HCT116 (cell line): ENCODE measurements at regions not wholly inside any gene's neighbourhood (a gene's known extent, or its start where the extent isn't known, plus 50 kb on each side); places are given as distances from the start of the nearest gene placed in this dataset.

ENCODE experiments used
- ATAC-seq: fragments of 200-7000 bp; cut with Tn5 transposase; 2 replicates; pipeline ENCODE4 v1.9.1; 2020; ENCODE audit warnings: mild to moderate bottlenecking, moderate library complexity
- BruUV-seq: library from RNA; stranded (reverse); fragments of 400-500 nt; replicated peaks from 2 replicates; lab custom pipeline; 2021; lab: Mats Ljungman, UMichigan
- CTCF ChIA-PET: fragments of 300-600 bp; sonication (Branson Sonifier 250); formaldehyde crosslinking; loops from one replicate; lab custom pipeline; 2021; ENCODE audit warnings: antibody characterized with exemption; lab: Charles Lee
- POLR2A ChIA-PET: fragments of 300-600, 350-600 bp; sonication (Branson Sonifier 250); formaldehyde crosslinking; loops from one replicate; lab custom pipeline; 2021; ENCODE audit warnings: antibody characterized with exemption; lab: Charles Lee
- RAD21 ChIA-PET, 2 experiments: fragments of 300-600 bp; sonication (Branson Sonifier 250); formaldehyde crosslinking; loops; one replicate each; lab custom pipeline; 2023; ENCODE audit warnings: low total read pairs in 2 of 2; ENCODE audit not compliant: uncharacterized antibody in 2 of 2, unreplicated experiment in 2 of 2, low non-redundant PET in 1 of 2; lab: Charles Lee
- DNase-seq: peaks from one replicate; pipeline ENCODE4 v3.0.0-alpha.2; 2010; ENCODE audit warnings: low read depth, low spot score
- H2AFZ ChIP-seq: fragments of 200-600 bp; shearing (Covaris generic), sonication (generic); 2 replicates; pipeline ENCODE4 v1.6.1; 2017; ENCODE audit warnings: low read depth, mixed run types, mixed read lengths, antibody characterized with exemption, low read length; ENCODE audit not compliant: poor library complexity, severe bottlenecking
- H3K27ac ChIP-seq: 2 replicates; pipeline ENCODE4 v1.5.1; 2012; ENCODE audit warnings: low read depth, low read length
- H3K27me3 ChIP-seq: fragments of 200-600 bp; sonication (generic); 2 replicates; pipeline ENCODE4 v1.6.1; 2016; ENCODE audit warnings: mixed run types, low read length, mixed read lengths; ENCODE audit not compliant: insufficient read depth
- H3K36me3 ChIP-seq, 2 experiments: fragments of 200-500 bp in 1 of 2; fragments of 200-600 bp in 1 of 2; sonication (Bioruptor generic) in 1 of 2; sonication (generic) in 1 of 2; 2 replicates each; pipeline versions ENCODE4 v1.5.1 to v1.6.1; 2014 to 2016; ENCODE audit warnings: low read length in 2 of 2, inconsistent platforms in 1 of 2, mixed read lengths in 1 of 2, mixed run types in 1 of 2; ENCODE audit not compliant: insufficient read depth in 2 of 2, control insufficient read depth in 1 of 2
- H3K4me1 ChIP-seq, 2 experiments: fragments of 200-600 bp in 1 of 2; sonication (generic) in 1 of 2; 2 replicates each; pipeline versions ENCODE4 v1.5.1 to v1.6.1; 2012 to 2017; ENCODE audit warnings: low read length in 2 of 2, inconsistent platforms in 1 of 2, mild to moderate bottlenecking in 1 of 2, mixed read lengths in 1 of 2, mixed run types in 1 of 2, moderate library complexity in 1 of 2; ENCODE audit not compliant: insufficient read depth in 2 of 2, control insufficient read depth in 1 of 2
- H3K4me2 ChIP-seq: fragments of 200-600 bp; sonication (generic); 2 replicates; pipeline ENCODE4 v1.6.1; 2017; ENCODE audit warnings: mixed run types, low read length, mixed read lengths
- H3K4me3 ChIP-seq, 2 experiments: fragments of 200-600 bp in 1 of 2; sonication (generic) in 1 of 2; replicated peaks in 1 of 2; 2 replicates each; pipeline ENCODE4 v1.5.1; 2011 to 2016; ENCODE audit warnings: low read length in 2 of 2, control low read depth in 1 of 2, low read depth in 1 of 2, mild to moderate bottlenecking in 1 of 2, mixed read lengths in 1 of 2, mixed run types in 1 of 2
- H3K79me2 ChIP-seq: fragments of 200-600 bp; sonication (generic); 2 replicates; pipeline ENCODE4 v1.6.1; 2017; ENCODE audit warnings: mild to moderate bottlenecking, mixed run types, low read length, moderate library complexity, mixed read lengths; ENCODE audit not compliant: insufficient read depth
- H3K9ac ChIP-seq: fragments of 200-600 bp; sonication (generic); 2 replicates; pipeline ENCODE4 v1.6.1; 2016; ENCODE audit warnings: low read length, mixed read lengths
- H3K9me2 ChIP-seq: fragments of 200-600 bp; sonication (generic), shearing (Covaris generic); 2 replicates; pipeline ENCODE4 v1.6.1; 2017; ENCODE audit warnings: mixed run types, mild to moderate bottlenecking, moderate library complexity; ENCODE audit not compliant: insufficient read depth
- H3K9me3 ChIP-seq, 2 experiments: fragments of 200-500 bp in 1 of 2; fragments of 200-600 bp in 1 of 2; sonication (Bioruptor generic) in 1 of 2; sonication (generic) in 1 of 2; 2 replicates each; pipeline ENCODE4 v1.6.1; 2014 to 2017; ENCODE audit warnings: low read length in 2 of 2, mixed read lengths in 2 of 2, inconsistent platforms in 1 of 2, low read depth in 1 of 2, mild to moderate bottlenecking in 1 of 2, mixed run types in 1 of 2, moderate library complexity in 1 of 2; ENCODE audit not compliant: control insufficient read depth in 1 of 2, insufficient read depth in 1 of 2
- H4K20me1 ChIP-seq: fragments of 200-600 bp; sonication (generic), shearing (Covaris generic); 2 replicates; pipeline ENCODE4 v1.6.1; 2017; ENCODE audit warnings: mixed run types, mild to moderate bottlenecking, moderate library complexity; ENCODE audit not compliant: insufficient read depth
- ATF3 ChIP-seq: IDR thresholded peaks from 2 replicates; pipeline ENCODE4 v1.6.1; 2012
- CBX3 ChIP-seq: IDR thresholded peaks from 2 replicates; pipeline ENCODE4 v1.6.1; 2012; ENCODE audit warnings: low read depth
- EGR1 ChIP-seq: IDR thresholded peaks from 2 replicates; pipeline ENCODE4 v1.6.1; 2012; ENCODE audit warnings: low read depth
- ELF1 ChIP-seq: IDR thresholded peaks from 2 replicates; pipeline ENCODE4 v1.6.1; 2012; ENCODE audit warnings: low read depth, borderline replicate concordance
- EZH2 ChIP-seq: fragments of 200-600 bp; sonication (generic); IDR thresholded peaks from 2 replicates; pipeline ENCODE4 v1.6.1; 2017; ENCODE audit warnings: antibody characterized with exemption, mixed run types
- EZH2phosphoT487 ChIP-seq: fragments of 200-600 bp; IDR thresholded peaks from 2 replicates; pipeline ENCODE4 v1.6.1; 2018; ENCODE audit warnings: antibody characterized with exemption, borderline replicate concordance
- MAX ChIP-seq: IDR thresholded peaks from 2 replicates; pipeline ENCODE4 v1.6.1; 2012
- POLR2A ChIP-seq: IDR thresholded peaks from 2 replicates; pipeline ENCODE4 v1.7.0; 2011; ENCODE audit warnings: borderline replicate concordance; ENCODE audit not compliant: insufficient read depth, insufficient read length; ENCODE audit errors: extremely low read depth
- RAD21 ChIP-seq: IDR thresholded peaks from 2 replicates; pipeline ENCODE4 v1.6.1; 2012; ENCODE audit warnings: low read depth, mild to moderate bottlenecking
- REST ChIP-seq: IDR thresholded peaks from 2 replicates; pipeline ENCODE4 v1.6.1; 2012; ENCODE audit warnings: low read depth
- SIN3A ChIP-seq: IDR thresholded peaks from 2 replicates; pipeline ENCODE4 v1.6.1; 2012; ENCODE audit warnings: low read depth
- SP1 ChIP-seq: IDR thresholded peaks from 2 replicates; pipeline ENCODE4 v1.6.1; 2012; ENCODE audit warnings: low read depth
- SRF ChIP-seq: IDR thresholded peaks from 2 replicates; pipeline ENCODE4 v1.6.1; 2012; ENCODE audit warnings: low read depth
- YY1 ChIP-seq: IDR thresholded peaks from 2 replicates; pipeline ENCODE4 v1.6.1; 2011; ENCODE audit warnings: low read length, low read depth, moderate library complexity, mild to moderate bottlenecking; ENCODE audit not compliant: insufficient replicate concordance; ENCODE audit errors: extremely low read depth
- ZBTB33 ChIP-seq: IDR thresholded peaks from 2 replicates; pipeline ENCODE4 v1.6.1; 2011; ENCODE audit warnings: mild to moderate bottlenecking, low read length, moderate library complexity; ENCODE audit not compliant: insufficient replicate concordance; ENCODE audit errors: extremely low read depth
- ZFX ChIP-seq: fragments of 450-650 bp; IDR thresholded peaks from 2 replicates; pipeline ENCODE4 v1.6.1; 2017
- ZNF274 ChIP-seq: fragments of 200-500 bp; sonication (Bioruptor generic); IDR thresholded peaks from 2 replicates; pipeline ENCODE4 v1.6.1; 2014; ENCODE audit warnings: mild to moderate bottlenecking, low read depth, low read length, inconsistent platforms
- intact Hi-C: fragments of 100-400 bp; cut with micrococcal nuclease; formaldehyde crosslinking; loops from 2 replicates; pipeline ENCODE4 v1.10.0; 2022

- Histone ChIP-seq H3K27me3 (no peaks in the 10 kb centered on the region), H3K9me3 (no peaks in the 10 kb centered on the region), H3K27ac (no peak overlapping the region), H3K9ac (no peak overlapping the region), H3K36me3 (no peaks in the 10 kb centered on the region), H3K4me2 (no peak overlapping the region), H3K79me2 (no peaks in the 10 kb centered on the region), H4K20me1 (no peaks in the 10 kb centered on the region), H2AFZ (no peak overlapping the region), H3K9me2 (no peaks in the 10 kb centered on the region), H3K4me1 (peaks cover 8 to 27% of the 10 kb centered on the region in 2 experiments), H3K4me3 (no peak overlapping the region)
- POLR2A ChIA-PET: no interaction called here
- DNase-seq (no peak), ATAC-seq (no peak)
- RAD21 ChIA-PET: no interaction called here
- CTCF ChIA-PET: no interaction called here
- no TSS peak for BruUV-seq
- TF ChIP-seq ZBTB33 (no peak), CBX3 (no peak), SIN3A (no peak), YY1 (no peak), RAD21 (no peak), ZFX (no peak), MAX (no peak), ATF3 (no peak), EZH2phosphoT487 (no peak), SP1 (no peak), ZNF274 (no peak), ELF1 (no peak), SRF (no peak), EGR1 (no peak), REST (no peak), POLR2A (no peak), EZH2 (no peak)
- intact Hi-C loops: no loop called here
These were observed 253.6 kb upstream of the DIPK2B start for GRCh38 chrX:45454290-45454689.
